A673 (cell line): ENCODE measurements at regions not wholly inside any gene's neighbourhood (a gene's known extent, or its start where the extent isn't known, plus 50 kb on each side); places are given as distances from the start of the nearest gene placed in this dataset.

Experiments
- BruUV-seq: library from RNA; stranded (reverse); fragments of 400-500 nt; replicated peaks from 2 replicates; lab custom pipeline; 2021; lab: Mats Ljungman, UMichigan
- CTCF ChIA-PET: fragments of 300-600 bp; sonication (Branson Sonifier 250); formaldehyde crosslinking; loops from one replicate; lab custom pipeline; 2022; ENCODE audit warnings: antibody characterized with exemption; lab: Charles Lee
- POLR2A ChIA-PET: fragments of 300-600 bp; sonication (Branson Sonifier 250); formaldehyde crosslinking; loops from one replicate; lab custom pipeline; 2022; ENCODE audit warnings: antibody characterized with exemption; ENCODE audit not compliant: low non-redundant PET; lab: Charles Lee
- DNase-seq: peaks from one replicate; pipeline ENCODE4 v3.0.0-alpha.2; 2015; ENCODE audit warnings: low spot score
- H3K27ac ChIP-seq: fragments of 200-600 bp; sonication (generic); 2 replicates; pipeline ENCODE4 v1.5.1; 2016; ENCODE audit warnings: mixed run types, low read depth, mild to moderate bottlenecking, mixed read lengths, antibody characterized with exemption, low read length; ENCODE audit not compliant: poor library complexity, severe bottlenecking
- H3K27me3 ChIP-seq: fragments of 200-600 bp; sonication (generic); replicated peaks from 2 replicates; pipeline ENCODE4 v1.6.1; 2017; ENCODE audit warnings: mixed run types, low read depth, mild to moderate bottlenecking, mixed read lengths, antibody characterized with exemption, low read length; ENCODE audit not compliant: insufficient read depth, poor library complexity
- H3K36me3 ChIP-seq: fragments of 200-600 bp; sonication (generic); 2 replicates; pipeline ENCODE4 v1.6.1; 2016; ENCODE audit warnings: mixed run types, mild to moderate bottlenecking, mixed read lengths, antibody characterized with exemption, low read length; ENCODE audit not compliant: insufficient read depth, poor library complexity, severe bottlenecking
- H3K4me1 ChIP-seq: fragments of 200-600 bp; sonication (generic); 2 replicates; pipeline ENCODE4 v1.6.1; 2017; ENCODE audit warnings: mixed run types, mild to moderate bottlenecking, mixed read lengths, antibody characterized with exemption, low read length; ENCODE audit not compliant: insufficient read depth, poor library complexity, severe bottlenecking
- H3K4me3 ChIP-seq: fragments of 200-600 bp; sonication (generic); 2 replicates; pipeline ENCODE4 v1.5.1; 2016; ENCODE audit warnings: low read depth, mixed run types, mild to moderate bottlenecking, mixed read lengths, low read length; ENCODE audit not compliant: poor library complexity, severe bottlenecking
- H3K9me3 ChIP-seq: fragments of 200-600 bp; sonication (generic); 2 replicates; pipeline ENCODE4 v1.6.1; 2016; ENCODE audit warnings: mixed run types, low read depth, mild to moderate bottlenecking, mixed read lengths, antibody characterized with exemption, low read length; ENCODE audit not compliant: poor library complexity, severe bottlenecking
- CTCF ChIP-seq: fragments of 300-800, 200-600 bp; sonication (generic); conservative IDR thresholded peaks from 2 replicates; pipeline ENCODE4 v1.5.1; 2017; ENCODE audit warnings: low read depth, mild to moderate bottlenecking, antibody characterized with exemption, low read length, moderate library complexity, mixed read lengths
- EZH2 ChIP-seq: fragments of 200-600 bp; sonication (generic); IDR thresholded peaks from 2 replicates; pipeline ENCODE4 v1.6.1; 2017; ENCODE audit warnings: borderline replicate concordance, low read depth, mild to moderate bottlenecking, mixed read lengths, antibody characterized with exemption, low read length; ENCODE audit not compliant: poor library complexity, severe bottlenecking
- intact Hi-C: fragments of 100-400 bp; cut with micrococcal nuclease; formaldehyde crosslinking; loops from one replicate; pipeline ENCODE4 v1.10.0; 2022; ENCODE audit not compliant: unreplicated experiment

GRCh38 chr11:13110145-13110544, 101.0 kb downstream of the RASSF10 start:
- ChIA-PET CTCF (no interaction called here), POLR2A (no interaction called here)
- no peaks in the 10 kb centered on the region for H3K9me3 ChIP-seq
- no peaks in the 10 kb centered on the region for H3K27me3 ChIP-seq
- no peak overlapping the region for H3K4me3 ChIP-seq
- no peak for TF ChIP-seq CTCF
- no peak for TF ChIP-seq EZH2
- no peak for DNase-seq
- no peaks in the 10 kb centered on the region for H3K36me3 ChIP-seq
- no peak overlapping the region for H3K27ac ChIP-seq
- no TSS peak for BruUV-seq
- intact Hi-C loops, result no loop called here
- no peaks in the 10 kb centered on the region for H3K4me1 ChIP-seq

GRCh38 chr11:13110929-13111812, 102.1 kb downstream of the RASSF10 start:
- H3K4me1 ChIP-seq, result no peaks in the 10 kb centered on the region
- CTCF ChIA-PET, result no interaction called here

GRCh38 chr11:13111813-13112130, 102.7 kb downstream of the RASSF10 start:
- DNase-seq, result no peak
- no peaks in the 10 kb centered on the region for H3K36me3 ChIP-seq
- no peaks in the 10 kb centered on the region for H3K9me3 ChIP-seq
- intact Hi-C loops, result no loop called here
- TF ChIP-seq EZH2 (no peak), CTCF (no peak)
- H3K27ac ChIP-seq, result no peak overlapping the region
- no peaks in the 10 kb centered on the region for H3K4me1 ChIP-seq
- ChIA-PET CTCF (no interaction called here), POLR2A (no interaction called here)
- H3K27me3 ChIP-seq, result no peaks in the 10 kb centered on the region
- H3K4me3 ChIP-seq, result no peak overlapping the region
- BruUV-seq, result no TSS peak

More at GRCh38 chr11:13110929-13111812, 102.1 kb downstream of the RASSF10 start:
- TF ChIP-seq CTCF, result no peak
- TF ChIP-seq EZH2, result no peak
- Histone ChIP-seq H3K27me3 (no peaks in the 10 kb centered on the region), H3K4me3 (no peak overlapping the region), H3K27ac (no peak overlapping the region), H3K9me3 (no peaks in the 10 kb centered on the region), H3K36me3 (no peaks in the 10 kb centered on the region)
- intact Hi-C loops, result no loop called here
- POLR2A ChIA-PET, result no interaction called here
- no TSS peak for BruUV-seq
- no peak for DNase-seq
